HG03095 (cell line): ENCODE measurements at regions not wholly inside any gene's neighbourhood (a gene's known extent, or its start where the extent isn't known, plus 50 kb on each side); places are given as distances from the start of the nearest gene placed in this dataset.

ENCODE experiments used
- ATAC-seq: cut with Tn5 transposase; IDR thresholded peaks from one replicate; pipeline ENCODE4 v1.9.1; 2021; ENCODE audit warnings: moderate library complexity; ENCODE audit not compliant: unreplicated experiment

DNA sequence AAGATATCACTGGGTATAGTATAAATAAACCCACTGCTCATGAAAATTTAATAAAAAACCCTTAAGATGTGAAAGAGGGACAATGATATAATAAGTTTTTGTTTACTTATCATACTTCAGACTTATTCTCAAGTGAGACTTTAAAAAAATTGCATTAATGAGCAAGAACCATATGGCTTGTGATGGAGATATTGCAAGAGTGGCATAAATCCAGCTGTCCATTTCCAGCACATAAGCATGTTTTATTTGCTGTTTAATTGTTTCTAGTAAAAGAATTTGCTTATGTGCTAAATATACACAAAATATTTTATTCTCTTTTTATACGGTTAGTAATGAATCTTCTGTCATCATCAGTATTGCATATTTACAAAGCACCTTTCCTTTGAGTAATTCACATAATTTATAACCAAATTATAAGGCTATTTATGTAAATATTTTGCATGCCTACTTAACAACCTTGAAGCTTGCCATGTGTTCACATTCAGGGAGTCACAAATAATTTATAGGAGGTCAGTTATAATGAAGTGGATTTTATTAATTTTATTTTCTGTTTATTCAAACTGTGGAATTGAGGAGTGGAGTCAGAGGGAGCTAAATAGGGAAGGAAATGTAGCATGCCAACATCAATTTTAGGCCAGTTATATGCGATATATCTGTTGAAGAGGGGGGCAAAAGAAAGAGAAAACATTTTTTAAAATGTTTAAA, 318.5 kb upstream of the CWC22 start:
- no peak for ATAC-seq

DNA sequence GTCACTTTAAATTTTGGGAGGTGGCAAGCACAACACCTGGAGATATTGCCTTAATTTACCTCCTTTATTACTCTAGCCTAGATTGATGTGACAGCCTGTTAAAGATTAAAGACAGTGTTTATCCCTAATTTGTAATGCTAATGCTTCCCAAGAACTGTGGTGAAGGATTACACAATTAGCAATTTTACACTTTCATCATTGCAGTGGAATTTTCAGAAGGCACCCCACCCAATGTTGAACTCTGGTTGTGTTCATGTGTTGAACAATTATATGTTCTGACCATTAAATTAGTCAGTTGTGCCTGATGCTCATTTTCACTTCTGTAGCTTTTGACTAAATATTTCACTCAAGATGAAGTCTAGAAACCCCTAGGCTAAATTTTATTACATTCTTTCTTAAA, 317.1 kb upstream of the CWC22 start:
- no peak for ATAC-seq

DNA sequence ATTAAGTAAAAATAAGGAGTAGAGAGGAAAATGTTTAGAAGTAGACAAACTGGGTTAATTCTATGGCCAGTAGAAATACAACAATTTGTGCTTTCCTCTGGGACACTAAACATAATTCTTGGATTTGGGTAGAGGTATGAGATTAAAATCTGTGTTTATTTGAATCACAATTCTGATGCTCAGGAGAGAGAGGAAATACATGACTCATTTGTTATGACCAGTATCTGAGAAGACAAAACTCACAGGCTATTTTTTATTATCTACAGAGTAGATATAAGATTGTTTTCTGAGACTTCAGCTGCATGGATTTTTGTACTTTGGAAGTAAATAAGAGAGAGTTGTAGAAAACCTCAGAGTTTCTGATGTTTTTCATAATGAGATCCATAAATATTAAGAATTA, 315.7 kb upstream of the CWC22 start:
- ATAC-seq: no peak

DNA sequence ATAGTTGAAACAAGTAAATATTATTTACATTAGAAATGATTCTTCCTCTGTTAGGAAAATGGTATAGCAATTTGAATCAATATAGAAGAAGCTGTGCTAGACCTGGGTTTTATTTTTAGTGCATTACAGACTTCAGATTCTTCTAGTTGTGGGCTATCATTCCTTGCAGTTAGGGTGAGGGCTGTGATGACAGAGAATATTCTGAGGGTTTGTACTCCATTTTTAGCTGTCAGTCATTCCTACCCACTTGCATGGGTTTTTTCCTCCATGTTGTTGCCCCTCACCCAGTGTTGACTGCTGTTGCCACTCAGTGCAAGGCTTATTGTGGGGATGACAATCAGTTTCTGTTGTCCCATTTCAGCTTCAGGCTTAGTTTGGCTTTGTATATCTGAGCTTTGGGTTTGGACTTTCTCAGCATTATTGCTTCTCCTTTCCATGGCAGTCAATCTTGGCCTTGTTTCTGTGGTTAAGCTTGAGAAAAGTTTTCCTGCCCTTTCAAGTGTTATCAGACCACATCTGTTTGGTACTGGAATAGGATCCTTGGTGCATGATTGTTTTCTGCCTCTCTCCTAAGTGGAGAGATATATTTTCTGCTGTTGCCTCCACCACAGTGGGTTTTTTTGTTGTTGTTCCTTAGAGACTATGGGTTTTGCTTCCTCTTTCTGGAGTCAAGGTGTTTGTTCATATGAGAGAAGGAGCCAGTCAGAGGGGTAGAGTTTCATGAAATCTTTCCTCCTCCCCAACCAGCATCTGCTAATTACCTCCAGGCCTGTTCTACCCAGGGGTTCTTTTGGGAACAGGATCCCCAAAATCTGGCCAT, 312.7 kb upstream of the CWC22 start:
- peak; percentile 93 for ATAC-seq

DNA sequence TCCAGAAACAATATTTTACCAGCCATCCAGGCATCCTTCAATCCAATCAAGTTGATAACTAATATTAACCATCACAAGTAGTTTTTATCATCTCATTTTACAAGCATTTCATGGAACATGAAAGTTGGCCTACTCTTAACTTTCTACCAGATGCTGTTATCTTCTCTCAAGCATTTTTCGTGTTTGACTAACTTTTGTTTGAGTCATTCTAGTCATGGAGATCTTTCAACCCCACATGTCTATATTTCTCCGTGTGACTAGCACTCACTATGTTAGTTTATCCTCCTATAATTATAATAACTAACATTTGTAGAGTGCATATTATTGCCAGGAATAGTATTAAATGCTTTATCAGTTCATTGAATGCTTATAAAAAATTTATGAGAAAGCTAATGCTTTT, 307.0 kb upstream of the CWC22 start:
- ATAC-seq: no peak

DNA sequence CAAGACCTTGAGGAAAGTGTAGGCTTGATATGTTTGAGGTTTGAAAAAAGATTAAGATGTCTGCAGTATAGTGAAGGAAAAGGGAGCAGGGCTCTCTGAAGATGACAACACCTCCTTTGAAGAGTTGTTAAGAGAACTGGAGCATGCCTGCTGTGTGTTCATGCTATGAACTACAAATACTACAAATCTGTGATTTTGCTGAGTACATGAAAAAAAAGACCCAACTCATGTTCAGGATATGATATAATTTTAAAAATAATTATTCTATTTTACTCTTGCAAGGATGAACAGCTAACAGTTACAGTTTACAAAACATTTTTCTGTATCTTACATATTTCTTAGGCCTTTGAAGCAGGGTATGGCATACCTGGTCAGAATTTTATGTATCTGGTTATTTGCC, 305.4 kb upstream of the CWC22 start:
- ATAC-seq: no peak

DNA sequence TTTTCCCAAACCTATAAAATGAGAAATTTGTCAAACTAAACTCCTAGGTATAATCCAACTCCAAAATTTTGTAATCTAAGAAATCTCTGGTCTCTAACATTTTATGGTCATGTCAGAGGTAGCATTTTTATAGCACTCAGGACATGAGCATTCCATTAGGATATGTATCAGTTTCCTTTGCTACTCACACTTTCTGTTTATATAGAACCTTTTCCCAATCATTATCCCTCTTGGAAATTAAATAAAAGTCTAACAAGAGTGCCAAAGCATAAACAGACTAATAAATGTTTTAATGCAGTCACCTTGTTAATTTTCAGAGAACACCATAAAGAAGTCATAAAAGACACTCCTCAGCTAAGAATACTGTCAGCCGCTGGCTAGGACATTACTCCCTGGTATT, 300.0 kb upstream of the CWC22 start:
- no peak for ATAC-seq

DNA sequence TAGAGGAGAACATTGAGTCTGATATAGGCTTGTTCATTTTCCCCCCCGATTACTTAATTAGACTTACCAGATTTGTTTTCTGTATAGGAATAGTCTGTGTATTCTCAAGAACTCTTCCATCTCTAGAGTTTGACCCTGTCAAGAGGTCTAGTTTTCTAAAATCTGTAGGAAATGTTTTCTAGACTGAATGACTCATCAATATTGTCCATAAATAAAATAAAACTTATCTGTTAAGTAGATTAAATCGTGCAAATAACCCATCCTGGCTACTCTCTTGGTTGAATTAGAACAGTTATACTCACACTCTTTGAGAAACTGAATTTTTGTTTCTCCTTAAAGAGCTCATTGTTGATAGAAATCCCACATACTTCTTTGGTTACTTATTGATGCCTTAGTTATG, 299.2 kb upstream of the CWC22 start:
- no peak for ATAC-seq

DNA sequence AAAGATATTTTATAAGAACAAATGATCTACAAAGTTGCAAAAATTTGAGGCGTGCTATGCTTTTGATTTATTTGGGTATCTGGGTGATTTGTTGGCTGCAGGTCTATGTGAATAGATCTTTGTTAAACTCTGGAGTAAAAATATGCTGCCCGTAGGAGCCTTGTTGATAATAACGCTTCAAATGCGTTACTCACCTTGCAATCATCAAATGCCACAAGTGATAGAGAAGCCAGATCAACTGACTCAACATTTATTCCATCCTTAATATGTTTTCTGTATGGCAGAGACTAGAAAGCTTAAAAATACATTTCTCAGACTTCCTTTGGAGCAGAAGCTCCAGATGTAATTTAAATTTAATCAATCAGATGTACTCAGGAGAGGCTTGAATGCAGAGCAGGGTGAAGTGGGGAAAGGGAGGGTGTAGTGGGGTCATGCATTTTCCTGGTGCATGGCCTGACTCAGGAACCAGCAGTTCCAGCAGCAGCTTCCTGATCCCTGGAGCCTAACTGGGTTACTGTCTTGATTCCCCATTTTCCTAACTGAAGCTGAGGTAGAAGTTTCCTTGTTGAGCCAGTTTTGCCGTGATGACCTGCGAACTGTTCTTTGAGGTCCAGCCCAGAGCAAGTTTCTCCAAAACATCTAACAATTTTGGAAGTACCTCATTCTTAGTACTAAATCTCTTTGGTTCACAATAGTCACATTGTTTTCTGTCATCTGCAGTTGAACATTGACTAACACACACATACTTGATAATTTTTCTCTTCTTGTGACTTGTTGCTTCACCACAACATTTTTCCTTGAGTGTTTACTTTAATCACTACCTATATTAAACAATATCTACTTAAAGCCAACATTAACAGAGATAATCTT, 284.7 kb upstream of the CWC22 start:
- no peak for ATAC-seq

DNA sequence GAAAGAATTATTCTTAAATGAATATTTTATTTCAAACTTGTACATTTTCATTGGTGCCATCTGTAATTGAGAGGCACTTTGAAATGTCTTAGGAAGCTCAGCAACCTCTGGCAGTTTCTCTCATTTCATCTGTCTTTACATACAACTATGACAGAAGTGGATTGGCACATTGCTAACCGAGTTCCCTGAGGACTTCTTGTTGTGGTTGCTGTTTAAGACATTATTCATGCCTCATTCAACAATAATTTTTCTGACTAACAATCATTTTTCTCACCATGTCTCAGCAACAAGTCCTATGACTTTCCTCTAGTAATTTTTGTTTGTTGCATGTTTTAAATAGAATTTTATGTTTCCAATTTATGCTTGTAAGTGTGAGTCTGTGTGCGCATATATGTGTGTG, 284.0 kb upstream of the CWC22 start:
- no peak for ATAC-seq

DNA sequence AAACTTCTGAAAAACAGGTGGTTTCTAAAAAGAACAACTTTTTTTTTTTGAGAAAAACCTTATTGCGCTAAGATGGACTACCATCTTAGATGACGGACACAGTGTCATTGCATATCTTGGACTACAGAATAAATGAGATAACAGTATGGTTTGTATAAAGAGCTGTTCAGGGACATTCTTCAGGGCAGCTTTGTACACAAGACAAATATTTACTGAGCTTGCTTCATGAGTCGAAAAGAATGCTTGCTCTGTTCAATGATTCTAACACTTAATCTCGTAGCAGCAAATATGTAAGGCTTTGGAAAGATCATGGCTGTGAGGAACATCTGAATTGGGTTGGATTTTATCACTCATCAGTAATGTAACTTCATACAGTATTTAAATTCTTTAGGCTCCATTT, 282.5 kb upstream of the CWC22 start:
- ATAC-seq: no peak

DNA sequence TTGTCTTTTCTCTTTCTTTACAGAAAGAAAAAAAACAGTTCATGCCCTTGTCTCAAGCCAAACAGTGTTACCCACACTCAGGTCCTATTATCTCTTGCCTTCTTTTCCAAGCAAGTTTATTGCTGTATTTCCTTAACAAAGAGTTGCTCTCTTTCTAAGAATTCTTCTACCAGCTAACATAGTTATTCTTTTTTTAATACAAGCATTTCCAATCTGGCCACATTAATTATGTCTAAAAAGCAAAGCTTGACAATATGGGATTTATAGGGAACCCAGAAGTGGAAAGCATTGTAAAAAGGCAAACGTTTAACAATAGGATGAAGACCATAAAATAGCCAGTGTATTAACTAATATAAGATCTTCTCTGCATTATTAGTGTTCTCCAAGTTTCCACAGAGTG, 272.5 kb upstream of the CWC22 start:
- no peak for ATAC-seq

DNA sequence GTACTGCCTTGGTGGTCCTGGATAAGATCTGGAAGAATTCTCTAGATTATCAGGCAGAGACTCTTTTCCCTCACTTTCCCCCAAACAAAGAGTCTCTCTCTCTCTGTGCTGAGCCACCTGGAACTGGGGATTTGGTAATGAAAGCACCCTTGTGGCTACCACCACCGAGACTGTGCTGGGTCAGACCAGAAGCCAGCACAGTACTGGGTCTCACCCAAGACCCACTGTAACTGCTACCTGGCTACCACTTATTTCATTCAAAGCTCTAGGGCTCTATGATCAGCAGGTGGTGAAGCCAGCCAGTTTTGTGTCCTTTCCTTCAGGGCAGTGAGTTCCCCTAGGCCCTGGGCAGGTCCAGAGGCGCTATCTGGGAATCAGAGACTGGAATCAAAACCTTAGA, 269.6 kb upstream of the CWC22 start:
- ATAC-seq: no peak

DNA sequence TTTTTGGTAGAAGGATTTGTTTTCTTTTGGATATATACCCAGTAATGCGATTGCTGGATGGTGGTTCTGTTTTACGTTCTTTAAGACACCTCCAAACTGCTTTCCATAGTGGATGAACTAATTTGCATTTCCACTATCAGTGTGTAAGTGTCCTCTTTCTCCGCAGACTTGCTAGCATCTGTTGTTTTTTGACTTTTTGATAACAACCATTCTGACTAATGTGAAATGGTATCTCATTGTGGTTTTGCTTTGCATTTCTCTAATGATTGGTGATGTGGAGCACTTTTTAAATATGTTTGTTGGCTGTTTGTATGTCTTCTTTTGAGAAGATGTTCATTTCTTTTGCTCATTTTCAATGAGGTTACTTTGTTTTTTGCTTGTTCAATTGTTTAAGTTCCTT, 260.9 kb upstream of the CWC22 start:
- ATAC-seq: no peak

DNA sequence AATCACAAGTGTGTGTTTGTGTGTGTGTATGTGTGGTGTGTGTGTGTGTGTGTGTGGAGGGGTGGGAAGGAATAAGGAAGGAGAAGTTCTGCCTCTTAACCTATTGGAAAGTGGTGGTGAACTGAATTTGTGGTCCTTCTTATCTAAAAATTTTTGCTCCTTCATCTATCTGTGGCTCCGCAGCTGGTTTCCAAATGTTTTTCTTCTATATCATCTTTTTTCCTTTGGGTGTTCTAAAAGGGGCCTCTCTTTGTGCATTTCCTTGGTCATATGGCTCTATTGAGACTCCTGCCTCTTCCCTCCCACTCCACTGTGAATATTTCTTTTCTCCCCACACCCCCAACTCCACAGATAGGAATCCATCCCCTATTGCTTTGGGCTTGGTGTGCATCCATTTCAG, 254.9 kb upstream of the CWC22 start:
- no peak for ATAC-seq

DNA sequence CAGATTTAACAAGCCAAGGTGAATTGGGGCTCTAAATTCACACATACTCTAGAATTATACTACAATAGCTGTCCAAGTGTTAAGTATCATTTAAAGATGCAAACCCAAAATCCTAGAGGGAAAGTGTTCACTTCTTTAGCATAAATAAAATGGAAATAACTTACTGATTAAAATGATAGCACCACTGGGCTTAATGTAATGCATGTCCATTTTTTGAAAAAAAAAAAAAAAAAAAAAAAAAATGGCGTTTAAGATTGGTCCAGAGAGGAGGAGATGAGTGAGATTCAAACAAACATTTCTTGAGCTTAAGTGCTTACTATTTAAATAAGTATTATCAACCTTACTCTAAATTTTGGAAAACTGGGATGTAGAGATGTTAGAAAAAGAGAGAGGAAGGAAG, 251.5 kb upstream of the CWC22 start:
- ATAC-seq: no peak

DNA sequence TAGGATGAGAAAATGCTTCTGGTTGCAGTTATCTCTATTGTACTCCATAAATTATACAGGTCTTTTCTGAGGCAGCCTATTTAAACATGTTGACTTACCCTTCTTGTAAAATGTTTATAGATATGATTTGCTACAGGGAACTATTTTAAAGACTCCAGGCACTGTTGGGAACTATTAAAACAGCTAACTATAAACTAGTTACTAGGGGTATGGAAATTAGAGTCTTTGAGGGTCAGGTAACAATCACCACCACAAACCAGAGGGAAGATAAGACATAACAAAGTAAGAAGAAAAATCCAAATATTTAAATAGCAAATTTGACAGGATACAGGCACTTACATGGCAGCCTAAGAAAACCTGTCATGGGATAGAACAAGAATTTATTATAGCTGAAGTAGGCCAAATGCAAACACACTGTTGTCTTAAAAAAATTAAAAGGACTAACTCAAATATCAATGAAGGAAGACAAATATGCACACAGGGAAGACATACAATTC, 251.0 kb upstream of the CWC22 start:
- no peak for ATAC-seq

DNA sequence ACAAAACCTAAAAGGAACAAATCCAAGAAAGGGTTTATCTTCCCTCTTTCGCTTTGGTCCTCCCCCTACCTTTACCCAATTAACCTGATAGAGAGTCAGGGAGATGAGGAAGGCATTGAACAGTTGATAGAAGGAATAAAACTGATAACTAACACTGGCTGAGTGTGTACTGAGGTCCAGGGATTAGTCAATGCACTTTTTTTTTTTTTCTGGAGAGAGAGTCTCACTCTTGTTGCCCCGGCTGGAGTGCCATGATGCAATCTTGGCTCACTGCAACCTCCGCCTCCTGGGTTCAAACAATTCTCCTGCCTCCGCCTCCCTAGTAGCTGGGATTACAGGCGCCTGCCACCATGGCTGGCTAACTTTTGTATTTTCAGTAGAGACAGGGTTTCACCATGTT, 250.2 kb upstream of the CWC22 start:
- ATAC-seq: no peak

DNA sequence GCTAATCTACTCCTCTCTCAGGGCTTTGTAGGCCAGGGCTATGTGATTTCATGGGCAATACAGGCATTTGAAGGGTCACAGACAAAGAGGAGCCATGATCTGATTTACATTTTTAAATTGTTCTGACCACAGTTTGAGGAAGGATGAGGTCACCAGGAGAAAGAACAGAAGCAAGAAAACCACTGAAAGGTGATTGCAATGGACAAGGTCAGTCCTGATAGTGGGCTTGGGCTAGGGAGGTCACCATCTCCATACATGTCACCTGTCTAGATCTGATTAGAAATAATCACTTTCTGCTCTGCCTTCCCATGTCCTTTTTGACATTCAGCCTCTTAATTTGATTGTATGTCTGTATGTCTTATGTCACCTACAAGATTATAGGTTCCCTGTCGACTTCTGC, 248.9 kb upstream of the CWC22 start:
- ATAC-seq: no peak

DNA sequence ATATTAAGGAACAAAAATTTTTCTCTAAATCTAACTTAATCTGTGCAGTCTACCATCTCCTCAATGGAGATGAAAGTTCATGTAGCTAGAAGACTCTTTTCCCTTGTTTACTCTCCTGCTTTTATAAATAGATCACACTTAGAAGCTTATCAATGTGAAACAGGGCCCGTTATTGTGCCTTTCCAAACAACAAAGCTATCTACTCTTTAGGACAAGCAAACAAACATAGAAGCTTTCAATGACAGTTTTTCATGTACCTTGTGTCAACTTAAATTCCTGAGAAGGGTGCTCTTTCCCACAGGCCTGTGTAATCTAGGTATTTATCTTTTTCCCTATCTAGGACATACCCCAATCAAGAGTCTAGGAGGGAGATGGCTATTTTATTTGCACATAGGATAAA, 247.8 kb upstream of the CWC22 start:
- ATAC-seq: no peak

DNA sequence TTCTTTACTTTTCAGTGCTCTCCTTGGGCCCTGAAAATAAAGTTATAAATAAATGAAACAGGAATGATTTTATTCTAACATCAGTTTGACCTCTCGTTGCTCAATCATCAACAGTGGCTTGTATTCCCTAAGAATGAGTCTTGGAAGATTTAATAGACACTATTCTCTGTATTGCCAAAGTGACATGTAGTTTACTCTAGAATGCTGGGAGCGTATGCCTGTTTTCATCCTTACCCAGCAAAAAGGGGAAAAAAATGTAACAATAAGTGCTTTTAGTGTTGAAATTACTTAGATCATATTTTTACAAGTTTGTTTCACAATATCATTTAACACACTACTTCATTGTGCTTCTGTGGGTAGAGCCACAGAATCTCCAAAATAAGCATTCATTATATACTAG, 240.6 kb upstream of the CWC22 start:
- no peak for ATAC-seq

DNA sequence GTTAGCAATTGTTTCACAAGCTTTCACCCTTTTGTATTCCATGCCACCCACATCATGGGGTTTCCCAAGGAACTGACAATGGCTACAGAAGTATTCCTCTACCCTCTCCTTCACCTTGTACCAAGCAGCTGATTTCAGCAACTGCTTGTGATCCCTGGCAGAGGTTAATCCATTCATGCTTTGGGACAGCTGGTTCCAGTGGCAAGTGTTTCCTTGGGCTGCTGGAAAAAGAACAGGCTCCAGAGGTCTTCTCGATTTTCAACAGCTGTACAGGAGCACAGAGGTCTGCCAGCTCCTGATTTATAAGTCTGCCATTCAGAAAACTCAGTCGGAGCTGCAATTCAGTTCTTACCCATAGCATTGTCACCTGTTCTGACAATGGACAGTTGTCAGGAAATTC, 239.2 kb upstream of the CWC22 start:
- no peak for ATAC-seq
